H9 (cell line): ENCODE measurements at regions not wholly inside any gene's neighbourhood (a gene's known extent, or its start where the extent isn't known, plus 50 kb on each side); places are given as distances from the start of the nearest gene placed in this dataset.

Experiments used
- DNase-seq: peaks from one replicate; pipeline ENCODE4 v3.0.0-alpha.2; 2017
- H2AFZ ChIP-seq: one replicate; pipeline ENCODE4 v1.6.1; 2013; ENCODE audit warnings: mild to moderate bottlenecking, low read length, control low read depth, moderate library complexity
- H2AK5ac ChIP-seq: 2 replicates; pipeline ENCODE4 v1.6.1; 2013; ENCODE audit warnings: low read length, control low read depth, mixed read lengths; ENCODE audit not compliant: insufficient read length
- H2BK120ac ChIP-seq: one replicate; pipeline ENCODE4 v1.6.1; 2013; ENCODE audit warnings: low read depth, mild to moderate bottlenecking, low read length, control low read depth, inconsistent platforms; ENCODE audit not compliant: poor library complexity, severe bottlenecking
- H2BK12ac ChIP-seq: 2 replicates; pipeline ENCODE4 v1.6.1; 2013; ENCODE audit warnings: low read length, control low read depth, mixed read lengths, low read depth; ENCODE audit not compliant: insufficient read length
- H2BK15ac ChIP-seq: 2 replicates; pipeline ENCODE4 v1.6.1; 2013; ENCODE audit warnings: low read depth, low read length, control low read depth
- H2BK20ac ChIP-seq: one replicate; pipeline ENCODE4 v1.6.1; 2013; ENCODE audit warnings: low read depth, mild to moderate bottlenecking, low read length, control low read depth, inconsistent platforms; ENCODE audit not compliant: poor library complexity, severe bottlenecking
- H2BK5ac ChIP-seq: 2 replicates; pipeline ENCODE4 v1.6.1; 2013; ENCODE audit warnings: low read length, control low read depth, mixed read lengths; ENCODE audit not compliant: insufficient read length
- H3K14ac ChIP-seq: 2 replicates; pipeline ENCODE4 v1.6.1; 2013; ENCODE audit warnings: low read length, control low read depth; ENCODE audit not compliant: insufficient read depth
- H3K18ac ChIP-seq: 2 replicates; pipeline ENCODE4 v1.6.1; 2013; ENCODE audit warnings: low read depth, mild to moderate bottlenecking, mixed read lengths, low read length, control low read depth; ENCODE audit not compliant: insufficient read length
- H3K23ac ChIP-seq: 2 replicates; pipeline ENCODE4 v1.6.1; 2013; ENCODE audit warnings: low read length, control low read depth, mixed read lengths, low read depth; ENCODE audit not compliant: insufficient read length
- H3K23me2 ChIP-seq: 2 replicates; pipeline ENCODE4 v1.6.1; 2013; ENCODE audit warnings: low read depth, mild to moderate bottlenecking, mixed read lengths, low read length, control low read depth; ENCODE audit not compliant: insufficient read length, poor library complexity, severe bottlenecking
- H3K27ac ChIP-seq: 2 replicates; pipeline ENCODE4 v1.5.1; 2013; ENCODE audit warnings: low read length, control low read depth, mixed read lengths, low read depth; ENCODE audit not compliant: insufficient read length
- H3K27me3 ChIP-seq: 2 replicates; pipeline ENCODE4 v1.6.1; 2013; ENCODE audit warnings: low read length, control low read depth, inconsistent platforms; ENCODE audit not compliant: insufficient read depth
- H3K4ac ChIP-seq: 2 replicates; pipeline ENCODE4 v1.6.1; 2013; ENCODE audit warnings: low read depth, mild to moderate bottlenecking, control low read depth, inconsistent platforms, low read length, moderate library complexity
- H3K4me1 ChIP-seq: 2 replicates; pipeline ENCODE4 v1.6.1; 2013; ENCODE audit warnings: low read length, control low read depth, inconsistent platforms; ENCODE audit not compliant: insufficient read depth
- H3K4me2 ChIP-seq: 2 replicates; pipeline ENCODE4 v1.6.1; 2013; ENCODE audit warnings: low read length, control low read depth, mixed read lengths; ENCODE audit not compliant: insufficient read length, insufficient read depth
- H3K56ac ChIP-seq: 2 replicates; pipeline ENCODE4 v1.6.1; 2013; ENCODE audit warnings: low read depth, mild to moderate bottlenecking, mixed read lengths, low read length, control low read depth; ENCODE audit not compliant: insufficient read length
- H3K79me1 ChIP-seq: 2 replicates; pipeline ENCODE4 v1.6.1; 2013; ENCODE audit warnings: low read depth, mild to moderate bottlenecking, moderate library complexity, low read length, control low read depth, inconsistent platforms; ENCODE audit not compliant: insufficient read depth, poor library complexity, severe bottlenecking
- H3K79me2 ChIP-seq: 2 replicates; pipeline ENCODE4 v1.6.1; 2013; ENCODE audit warnings: low read length, control low read depth, inconsistent platforms; ENCODE audit not compliant: insufficient read depth
- H3K9ac ChIP-seq: 2 replicates; pipeline ENCODE4 v1.6.1; 2013; ENCODE audit warnings: low read length, control low read depth, mixed read lengths; ENCODE audit not compliant: insufficient read length; ENCODE audit errors: extremely low read depth
- H3K9me3 ChIP-seq: one replicate; pipeline ENCODE4 v1.6.1; 2013; ENCODE audit warnings: low read depth, low read length, inconsistent platforms; ENCODE audit not compliant: control insufficient read depth
- H3T11ph ChIP-seq: one replicate; pipeline ENCODE4 v1.6.1; 2013; ENCODE audit warnings: mild to moderate bottlenecking, low read length, control low read depth, inconsistent platforms
- H4K20me1 ChIP-seq: one replicate; pipeline ENCODE4 v1.6.1; 2013; ENCODE audit not compliant: control insufficient read depth, insufficient read length, insufficient read depth
- H4K5ac ChIP-seq: 2 replicates; pipeline ENCODE4 v1.6.1; 2013; ENCODE audit warnings: low read depth, mild to moderate bottlenecking, mixed read lengths, low read length, control low read depth; ENCODE audit not compliant: insufficient read length
- H4K8ac ChIP-seq: replicated peaks from 2 replicates; pipeline ENCODE4 v1.6.1; 2013; ENCODE audit warnings: low read length, control low read depth, mixed read lengths, low read depth; ENCODE audit not compliant: insufficient read length
- H4K91ac ChIP-seq: 2 replicates; pipeline ENCODE4 v1.6.1; 2013; ENCODE audit warnings: low read depth, mild to moderate bottlenecking, moderate library complexity, mixed read lengths, low read length, control low read depth; ENCODE audit not compliant: insufficient read length
- H3K27ac Mint-ChIP-seq, 3 experiments: 2 replicates in 2 of 3; 3 replicates in 1 of 3; pipeline ENCODE4 v1.8.0; 2020 to 2021; ENCODE audit warnings: mixed read lengths in 3 of 3, mild to moderate bottlenecking in 1 of 3, moderate library complexity in 1 of 3
- H3K27me3 Mint-ChIP-seq: 2 replicates; pipeline ENCODE4 v1.8.0; 2021; ENCODE audit warnings: low read depth, mild to moderate bottlenecking, moderate library complexity, mixed read lengths
- H3K36me3 Mint-ChIP-seq, 3 experiments: 2 replicates in 2 of 3; 3 replicates in 1 of 3; pipeline ENCODE4 v1.8.0; 2020 to 2021; ENCODE audit warnings: low read depth in 3 of 3, mixed read lengths in 3 of 3; ENCODE audit not compliant: insufficient read depth in 1 of 3
- H3K4me1 Mint-ChIP-seq, 2 experiments: 2 replicates each; pipeline ENCODE4 v1.8.0; 2020; ENCODE audit warnings: mixed read lengths in 2 of 2
- H3K4me3 Mint-ChIP-seq, 2 experiments: 2 replicates in 1 of 2; 3 replicates in 1 of 2; pipeline ENCODE4 v1.8.0; 2020 to 2021; ENCODE audit warnings: mild to moderate bottlenecking in 2 of 2, mixed read lengths in 2 of 2, moderate library complexity in 1 of 2
- H3K9me3 Mint-ChIP-seq, 2 experiments: 2 replicates in 1 of 2; 3 replicates in 1 of 2; pipeline ENCODE4 v1.8.0; 2020; ENCODE audit warnings: mild to moderate bottlenecking in 2 of 2, mixed read lengths in 2 of 2, moderate library complexity in 1 of 2
- CTCF ChIP-seq: fragments of 200-600 bp; sonication (generic); conservative IDR thresholded peaks from 3 replicates; pipeline ENCODE4 v1.8.0; 2021; ENCODE audit warnings: antibody characterized with exemption, mild to moderate bottlenecking
- WGBS: extraction: QIAGEN DNeasy Blood & Tissue Kit; methylation state at CpG from one replicate; pipeline ENCODE4 v1.1.7; 2013; ENCODE audit warnings: missing lambda C conversion rate, low lambda C conversion rate, mixed read lengths; ENCODE audit not compliant: insufficient read length; ENCODE audit errors: extremely low coverage; 5-methylcytosine and 5-hydroxymethylcytosine counted together

- no peak overlapping the region for H3K18ac ChIP-seq
Measured at GRCh38 chr14:31968107-31968810, 108.8 kb upstream of the ARHGAP5 start.

More at GRCh38 chr14:31968107-31968810, 108.8 kb upstream of the ARHGAP5 start:
- Histone ChIP-seq H3K79me2 (no peaks in the 10 kb centered on the region), H3K23ac (no peak overlapping the region), H3K23me2 (no peaks in the 10 kb centered on the region), H4K5ac (no peak overlapping the region), H2BK20ac (no peak overlapping the region), H4K20me1 (no peaks in the 10 kb centered on the region), H4K91ac (no peak overlapping the region), H3K4me2 (no peak overlapping the region), H3K79me1 (no peaks in the 10 kb centered on the region), H3K14ac (no peak overlapping the region), H2AFZ (no peak overlapping the region), H3K27ac (no peak overlapping the region), H3K27me3 (no peaks in the 10 kb centered on the region), H3K56ac (no peak overlapping the region), H3K4ac (no peak overlapping the region), H3K9ac (no peak overlapping the region), H2BK12ac (no peak overlapping the region), H2BK120ac (no peak overlapping the region), H2BK15ac (no peak overlapping the region), H2BK5ac (no peak overlapping the region), H3K4me1 (no peaks in the 10 kb centered on the region), H3T11ph (no peak overlapping the region), H4K8ac (no peak overlapping the region), H3K9me3 (no peaks in the 10 kb centered on the region), H2AK5ac (no peak overlapping the region)
- H3K27me3 Mint-ChIP-seq, result no peaks in the 10 kb centered on the region
- H3K27ac Mint-ChIP-seq, result peak overlapping the region in 1 of 3 experiments; percentile 72; a peak in 1 of 7 replicates
- no peak overlapping the region; a peak in 1 of 5 replicates for H3K4me3 Mint-ChIP-seq
- H3K4me1 Mint-ChIP-seq, result no peaks in the 10 kb centered on the region
- H3K9me3 Mint-ChIP-seq, result peaks cover 11 to 15% of the 10 kb centered on the region in 2 experiments; a peak in 4 of 5 replicates
- WGBS, result no CpG with 5 or more reads among the region's 4 CpGs
- H3K36me3 Mint-ChIP-seq, result no peaks in the 10 kb centered on the region
- no peak for TF ChIP-seq CTCF
- no peak for DNase-seq
